Brain microvascular endothelial cell (primary cell): ENCODE measurements at regions not wholly inside any gene's neighbourhood (a gene's known extent, or its start where the extent isn't known, plus 50 kb on each side); places are given as distances from the start of the nearest gene placed in this dataset.

ENCODE experiments used
- DNase-seq: peaks from one replicate; pipeline ENCODE4 v3.0.0-alpha.2; 2020
- H3K27ac ChIP-seq: fragments of 250-450 bp; sonication (Bioruptor Pico); 2 replicates; pipeline ENCODE4 v1.5.1; 2020; ENCODE audit warnings: mild to moderate bottlenecking, moderate library complexity
- H3K27me3 ChIP-seq: fragments of 250-450 bp; sonication (Bioruptor Pico); replicated peaks from 2 replicates; pipeline ENCODE4 v1.5.1; 2020; ENCODE audit warnings: mild to moderate bottlenecking
- H3K36me3 ChIP-seq: fragments of 250-450 bp; sonication (Bioruptor Pico); replicated peaks from 2 replicates; pipeline ENCODE4 v1.5.1; 2020; ENCODE audit warnings: mild to moderate bottlenecking
- H3K4me3 ChIP-seq: 2 replicates; pipeline ENCODE4 v1.5.1; 2011; ENCODE audit warnings: low read depth, mild to moderate bottlenecking, control low read depth, low read length, moderate library complexity
- CTCF ChIP-seq: IDR thresholded peaks from 2 replicates; pipeline ENCODE4 v1.5.1; 2011; ENCODE audit warnings: low read depth, mild to moderate bottlenecking, moderate library complexity, low read length, control low read depth, inconsistent platforms; ENCODE audit errors: missing control alignments
- in situ Hi-C: cut with HindIII; loops from 2 replicates; pipeline ENCODE4 v1.10.0; 2017; ENCODE audit warnings: low sequenced_read_pairs, low pct_ligation_motif_present

GRCh38 chr13:85080691-85081090 lies 718.5 kb downstream of the SLITRK6 start:
- Histone ChIP-seq H3K27me3 (no peaks in the 10 kb centered on the region), H3K27ac (no peak overlapping the region), H3K36me3 (no peaks in the 10 kb centered on the region), H3K4me3 (no peak overlapping the region)
- DNase-seq = no peak
- in situ Hi-C loops = no loop called here
- TF ChIP-seq CTCF = no peak

GRCh38 chr13:85076343-85076742 lies 722.9 kb downstream of the SLITRK6 start:
- no peak overlapping the region for H3K27ac ChIP-seq

GRCh38 chr13:85074543-85075313 lies 724.5 kb downstream of the SLITRK6 start:
- Histone ChIP-seq H3K27ac (no peak overlapping the region), H3K4me3 (no peak overlapping the region), H3K27me3 (no peaks in the 10 kb centered on the region), H3K36me3 (no peaks in the 10 kb centered on the region)
- no peak for DNase-seq
- in situ Hi-C loops = no loop called here
- no peak for TF ChIP-seq CTCF

More at GRCh38 chr13:85076343-85076742, 722.9 kb downstream of the SLITRK6 start:
- TF ChIP-seq CTCF = no peak
- Histone ChIP-seq H3K4me3 (no peak overlapping the region), H3K27me3 (no peaks in the 10 kb centered on the region), H3K36me3 (no peaks in the 10 kb centered on the region)
- in situ Hi-C loops = no loop called here
- DNase-seq = no peak

- H3K36me3 ChIP-seq = no peaks in the 10 kb centered on the region
- no peak overlapping the region for H3K4me3 ChIP-seq
- DNase-seq = no peak
- in situ Hi-C loops = no loop called here
- no peak overlapping the region for H3K27ac ChIP-seq
- no peaks in the 10 kb centered on the region for H3K27me3 ChIP-seq
- no peak for TF ChIP-seq CTCF
Observed at GRCh38 chr13:85068231-85068630, 731.0 kb downstream of the SLITRK6 start.

- Histone ChIP-seq H3K4me3 (no peak overlapping the region), H3K27ac (no peak overlapping the region), H3K27me3 (no peaks in the 10 kb centered on the region), H3K36me3 (no peaks in the 10 kb centered on the region)
- in situ Hi-C loops = no loop called here
- no peak for DNase-seq
- no peak for TF ChIP-seq CTCF
Observed at GRCh38 chr13:85040215-85040614, 759.0 kb downstream of the SLITRK6 start.

GRCh38 chr13:85031771-85032170 lies 767.4 kb downstream of the SLITRK6 start:
- no peak for DNase-seq
- Histone ChIP-seq H3K27me3 (no peaks in the 10 kb centered on the region), H3K36me3 (no peaks in the 10 kb centered on the region), H3K27ac (no peak overlapping the region), H3K4me3 (no peak overlapping the region)
- no peak for TF ChIP-seq CTCF
- in situ Hi-C loops = no loop called here
